ENCODE measurements at regions not wholly inside any gene's neighbourhood (a gene's known extent, or its start where the extent isn't known, plus 50 kb on each side); places are given as distances from the start of the nearest gene placed in this dataset.

GRCh38 chr6:73969971-73970970, 274.3 kb downstream of the CD109 start:
- no peaks in the 10 kb centered on the region for H3K27me3 ChIP-seq
- DNase-seq (ENCODE audit: low spot score in 2 of 2): no peak
- no peaks in the 10 kb centered on the region for H3K4me1 ChIP-seq
- H3K27ac ChIP-seq: no peak overlapping the region
- intact Hi-C loops (cut with DNase I; ENCODE audit: low total_unique reads): no loop called here
- no peaks in the 10 kb centered on the region for H3K36me3 ChIP-seq
- H3K4me3 ChIP-seq: no peak overlapping the region
- peak in 1 of 3 donors; percentile 58 for TF ChIP-seq CTCF (IDR thresholded peaks at IDR 0.05)
- no peak for TF ChIP-seq POLR2AphosphoS5 (IDR thresholded peaks at IDR 0.05)
- no peaks in the 10 kb centered on the region for H3K9me3 ChIP-seq

- Histone ChIP-seq H3K27me3 (no peaks in the 10 kb centered on the region), H3K4me3 (no peak overlapping the region), H3K9me3 (no peaks in the 10 kb centered on the region), H3K36me3 (no peaks in the 10 kb centered on the region), H3K4me1 (no peaks in the 10 kb centered on the region), H3K27ac (no peak overlapping the region)
- TF ChIP-seq CTCF (IDR thresholded peaks at IDR 0.05) (no peak), POLR2AphosphoS5 (IDR thresholded peaks at IDR 0.05) (no peak), POLR2A (IDR thresholded peaks at IDR 0.05) (no peak)
- DNase-seq (ENCODE audit: low spot score in 2 of 2): no peak
- intact Hi-C loops (cut with DNase I; ENCODE audit: low total_unique reads): no loop called here
Measured at GRCh38 chr6:73968221-73968757, 272.3 kb downstream of the CD109 start.

GRCh38 chr6:73965539-73966029, 269.6 kb downstream of the CD109 start:
- Histone ChIP-seq H3K4me1 (no peaks in the 10 kb centered on the region), H3K9me3 (no peaks in the 10 kb centered on the region), H3K27me3 (no peaks in the 10 kb centered on the region), H3K27ac (no peak overlapping the region), H3K36me3 (no peaks in the 10 kb centered on the region), H3K4me3 (no peak overlapping the region)
- no peak for TF ChIP-seq POLR2A (IDR thresholded peaks at IDR 0.05)
- no peak for TF ChIP-seq CTCF (IDR thresholded peaks at IDR 0.05)
- no peak for TF ChIP-seq POLR2AphosphoS5 (IDR thresholded peaks at IDR 0.05)
- DNase-seq (ENCODE audit: low spot score in 2 of 2): no peak
- intact Hi-C loops (cut with DNase I; ENCODE audit: low total_unique reads): no loop called here

- no peaks in the 10 kb centered on the region for H3K36me3 ChIP-seq
- no peak for DNase-seq (ENCODE audit: low spot score in 2 of 2)
- intact Hi-C loops (cut with DNase I; ENCODE audit: low total_unique reads): no loop called here
- H3K27ac ChIP-seq: no peak overlapping the region
- H3K4me3 ChIP-seq: no peak overlapping the region
- H3K27me3 ChIP-seq: no peaks in the 10 kb centered on the region
- no peaks in the 10 kb centered on the region for H3K9me3 ChIP-seq
- no peak for TF ChIP-seq POLR2AphosphoS5 (IDR thresholded peaks at IDR 0.05)
- TF ChIP-seq POLR2A (IDR thresholded peaks at IDR 0.05): no peak
- no peak for TF ChIP-seq CTCF (IDR thresholded peaks at IDR 0.05)
- no peaks in the 10 kb centered on the region for H3K4me1 ChIP-seq
Measured at GRCh38 chr6:73964241-73964854, 268.3 kb downstream of the CD109 start.

- no peaks in the 10 kb centered on the region for H3K36me3 ChIP-seq
- no peak for DNase-seq (ENCODE audit: low spot score in 2 of 2)
- H3K27me3 ChIP-seq: no peaks in the 10 kb centered on the region
- H3K27ac ChIP-seq: no peak overlapping the region
- TF ChIP-seq POLR2A (IDR thresholded peaks at IDR 0.05) (no peak), CTCF (IDR thresholded peaks at IDR 0.05) (no peak), POLR2AphosphoS5 (IDR thresholded peaks at IDR 0.05) (no peak)
- H3K4me3 ChIP-seq: no peak overlapping the region
- H3K4me1 ChIP-seq: no peaks in the 10 kb centered on the region
- intact Hi-C loops (cut with DNase I; ENCODE audit: low total_unique reads): no loop called here
- no peaks in the 10 kb centered on the region for H3K9me3 ChIP-seq
Measured at GRCh38 chr6:73962884-73963283, 266.9 kb downstream of the CD109 start.

Measured in breast epithelium (tissue), 4 donors.